Gastrocnemius medialis (tissue), 4 donors: ENCODE measurements at regions not wholly inside any gene's neighbourhood (a gene's known extent, or its start where the extent isn't known, plus 50 kb on each side); places are given as distances from the start of the nearest gene placed in this dataset.

Experiments used
- POLR2A ChIP-seq, 2 donors: fragments of 450-650 bp; IDR thresholded peaks; one replicate each; pipeline ENCODE4 v1.6.1; 2017; ENCODE audit warnings: antibody characterized with exemption in 2 of 2, mild to moderate bottlenecking in 2 of 2, moderate library complexity in 2 of 2
- TF ChIP-seq, protein P1 (sequence below), 5 experiments: fragments of 450-650 bp in 3 of 5; fragments of 200-600 bp in 2 of 5; sonication (generic) in 2 of 5; IDR thresholded peaks in 4 of 5; conservative IDR thresholded peaks in 1 of 5; 1 replicate in 4 of 5; 2 replicates in 1 of 5; pipeline ENCODE4 v1.5.1; 2016 to 2019; ENCODE audit warnings: antibody characterized with exemption in 5 of 5, mild to moderate bottlenecking in 3 of 5, moderate library complexity in 3 of 5

DNA sequence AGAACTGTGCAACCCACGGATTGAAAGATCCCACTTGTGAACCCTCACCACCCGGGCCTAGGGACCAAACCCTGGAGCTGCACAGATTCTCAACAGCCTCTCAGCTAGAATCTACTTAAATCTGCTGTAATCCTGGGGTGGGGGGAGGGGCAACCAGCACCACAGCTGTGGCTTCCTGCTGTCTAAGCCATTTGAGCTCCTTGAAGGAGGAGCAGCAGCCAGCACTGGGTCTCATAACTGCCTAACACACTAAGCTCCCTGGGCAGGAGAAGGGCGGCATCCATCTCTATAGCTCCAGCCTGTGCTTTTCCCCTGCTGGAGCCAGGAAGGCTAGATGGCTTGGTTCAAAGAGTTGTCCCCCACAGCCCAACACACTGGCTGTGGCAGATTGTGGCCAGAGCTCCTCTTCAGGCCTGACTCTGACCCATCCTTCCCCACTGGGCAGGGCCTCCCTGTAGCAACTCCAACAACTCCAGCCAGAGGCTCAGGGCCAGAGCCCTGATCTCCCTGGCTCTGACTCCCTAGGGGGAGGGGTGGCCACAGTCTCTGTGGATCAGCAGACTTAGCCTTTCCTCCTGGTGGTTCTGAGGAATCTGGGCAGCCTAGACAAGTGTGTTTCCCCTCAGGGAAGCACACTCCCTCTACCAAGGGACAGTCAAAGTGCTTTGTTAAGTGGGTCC lies 72.0 kb upstream of the C9orf72 start:
- TF ChIP-seq, protein P1, sequence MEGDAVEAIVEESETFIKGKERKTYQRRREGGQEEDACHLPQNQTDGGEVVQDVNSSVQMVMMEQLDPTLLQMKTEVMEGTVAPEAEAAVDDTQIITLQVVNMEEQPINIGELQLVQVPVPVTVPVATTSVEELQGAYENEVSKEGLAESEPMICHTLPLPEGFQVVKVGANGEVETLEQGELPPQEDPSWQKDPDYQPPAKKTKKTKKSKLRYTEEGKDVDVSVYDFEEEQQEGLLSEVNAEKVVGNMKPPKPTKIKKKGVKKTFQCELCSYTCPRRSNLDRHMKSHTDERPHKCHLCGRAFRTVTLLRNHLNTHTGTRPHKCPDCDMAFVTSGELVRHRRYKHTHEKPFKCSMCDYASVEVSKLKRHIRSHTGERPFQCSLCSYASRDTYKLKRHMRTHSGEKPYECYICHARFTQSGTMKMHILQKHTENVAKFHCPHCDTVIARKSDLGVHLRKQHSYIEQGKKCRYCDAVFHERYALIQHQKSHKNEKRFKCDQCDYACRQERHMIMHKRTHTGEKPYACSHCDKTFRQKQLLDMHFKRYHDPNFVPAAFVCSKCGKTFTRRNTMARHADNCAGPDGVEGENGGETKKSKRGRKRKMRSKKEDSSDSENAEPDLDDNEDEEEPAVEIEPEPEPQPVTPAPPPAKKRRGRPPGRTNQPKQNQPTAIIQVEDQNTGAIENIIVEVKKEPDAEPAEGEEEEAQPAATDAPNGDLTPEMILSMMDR (IDR thresholded peaks at IDR 0.05 in 4 of 5, conservative IDR thresholded peaks at IDR 0.05 in 1 of 5), result no peak
- TF ChIP-seq POLR2A (IDR thresholded peaks at IDR 0.05), result no peak
